NCI-H1048 (cell line): ENCODE measurements at regions not wholly inside any gene's neighbourhood (a gene's known extent, or its start where the extent isn't known, plus 50 kb on each side); places are given as distances from the start of the nearest gene placed in this dataset.

Source experiments
- DNase-seq: peaks from one replicate; lab custom pipeline; 2025; lab: John Stamatoyannopoulos, UW

GRCh38 chr2:146893500-146894041 lies 951.3 kb upstream of the ACVR2A start:
- DNase-seq = no peak

DNA sequence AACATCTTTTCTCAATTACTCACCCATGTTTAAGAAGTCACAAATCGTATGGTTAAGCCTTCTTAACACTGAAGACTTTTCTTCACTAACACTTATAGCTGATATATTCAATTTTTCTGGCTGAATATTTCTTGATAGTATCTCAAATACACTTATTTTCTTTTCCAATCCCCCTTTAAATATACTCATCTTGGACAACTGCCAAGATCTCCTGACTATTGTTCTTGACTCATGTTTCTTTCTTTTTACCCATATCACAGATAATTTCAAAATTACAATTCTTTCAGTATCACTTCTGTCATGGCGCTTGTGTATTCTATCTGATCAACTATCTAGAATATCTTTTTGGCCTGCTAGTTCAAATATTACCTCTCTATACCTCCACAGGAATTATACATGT lies 954.3 kb upstream of the ACVR2A start:
- DNase-seq = no peak

GRCh38 chr2:146879882-146880281 lies 964.9 kb upstream of the ACVR2A start:
- no peak for DNase-seq

DNA sequence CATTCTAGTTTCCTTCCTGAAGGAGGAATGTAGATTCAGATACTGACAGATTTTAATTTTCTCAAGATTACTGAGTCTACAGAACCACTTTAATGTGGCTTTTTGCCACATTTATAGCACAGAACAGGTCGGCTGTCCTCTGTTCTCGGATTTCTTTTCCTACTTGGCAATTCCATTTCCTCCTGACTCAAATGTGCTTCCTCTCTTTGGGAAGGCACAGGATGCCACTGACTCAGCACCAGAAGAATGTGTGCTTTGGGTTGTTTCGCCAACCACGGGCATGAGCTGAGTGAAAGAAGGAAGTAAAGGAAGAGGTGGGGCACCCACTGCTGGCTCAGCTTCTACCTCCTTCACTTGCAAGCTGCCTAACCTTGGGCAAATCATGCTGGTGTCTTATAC lies 970.6 kb upstream of the ACVR2A start:
- no peak for DNase-seq

DNA sequence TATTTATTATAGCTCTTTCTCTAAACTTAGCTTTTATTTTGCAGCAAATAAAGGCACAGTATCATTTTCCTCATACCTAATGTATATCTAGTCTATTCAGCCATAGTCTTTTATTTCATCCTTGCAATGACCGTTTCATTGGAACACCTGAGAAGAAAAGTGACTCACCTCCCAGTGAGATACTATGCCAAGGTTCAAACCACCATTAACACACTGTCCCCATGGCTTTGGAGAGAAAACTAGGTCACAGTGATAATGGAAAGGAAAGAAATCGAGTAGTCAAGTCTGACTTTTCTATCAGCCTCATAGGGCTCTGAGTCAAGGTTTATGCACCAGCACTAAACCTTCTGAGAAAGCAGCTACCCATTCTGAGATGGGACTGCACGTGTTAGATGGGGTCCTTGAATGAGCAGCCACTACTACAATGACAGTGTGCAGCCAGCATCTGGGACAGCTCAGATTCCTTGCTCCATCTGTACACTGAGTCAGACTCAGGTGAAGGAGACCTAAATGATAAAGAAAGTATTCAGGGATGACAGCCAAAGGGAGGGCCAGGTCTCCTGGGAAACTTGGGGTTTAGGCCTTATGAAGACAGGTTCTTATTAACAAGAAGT lies 971.1 kb upstream of the ACVR2A start:
- DNase-seq = no peak

DNA sequence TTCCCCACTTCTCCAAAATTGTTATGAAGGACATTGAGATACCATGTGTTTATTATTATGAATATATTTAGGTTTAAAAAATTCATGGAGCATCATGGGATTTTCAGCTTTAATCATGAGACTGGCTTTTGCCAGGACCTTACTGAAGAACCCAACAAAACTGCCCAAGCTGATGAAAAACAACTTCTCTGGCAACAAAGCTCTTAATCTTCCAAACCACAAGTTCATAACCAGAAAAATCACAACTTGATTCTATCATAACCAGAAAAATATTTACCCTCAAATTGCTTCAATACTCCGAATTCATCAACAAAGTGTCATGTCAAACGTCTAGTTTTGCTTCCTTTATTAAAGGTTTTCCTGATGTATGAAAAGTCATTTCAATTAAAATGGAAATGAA lies 971.8 kb upstream of the ACVR2A start:
- no peak for DNase-seq

GRCh38 chr2:146870691-146871090 lies 974.1 kb upstream of the ACVR2A start:
- DNase-seq = no peak

DNA sequence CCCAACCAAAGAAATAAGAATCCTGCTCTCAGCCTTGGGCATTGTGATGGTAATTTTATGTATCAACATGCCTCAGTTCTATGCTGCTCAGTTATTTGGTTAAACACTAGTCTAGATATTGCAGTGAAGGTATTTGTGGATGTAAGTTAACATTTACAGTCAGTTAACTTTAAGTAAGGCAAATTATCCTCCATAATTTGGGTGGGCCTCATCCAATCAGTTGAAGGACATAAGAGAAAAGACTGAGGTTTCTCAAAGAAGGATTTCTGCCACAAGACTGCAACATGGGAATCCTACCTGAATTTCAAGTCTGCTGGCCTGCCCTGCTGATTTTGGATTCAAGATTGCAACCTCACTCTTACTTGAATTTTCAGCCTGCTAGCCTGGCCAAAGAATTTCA lies 975.5 kb upstream of the ACVR2A start:
- no peak for DNase-seq

GRCh38 chr2:146868051-146868450 lies 976.8 kb upstream of the ACVR2A start:
- DNase-seq = no peak

- DNase-seq = no peak
Measured at GRCh38 chr2:146867477-146867986, 977.3 kb upstream of the ACVR2A start.

DNA sequence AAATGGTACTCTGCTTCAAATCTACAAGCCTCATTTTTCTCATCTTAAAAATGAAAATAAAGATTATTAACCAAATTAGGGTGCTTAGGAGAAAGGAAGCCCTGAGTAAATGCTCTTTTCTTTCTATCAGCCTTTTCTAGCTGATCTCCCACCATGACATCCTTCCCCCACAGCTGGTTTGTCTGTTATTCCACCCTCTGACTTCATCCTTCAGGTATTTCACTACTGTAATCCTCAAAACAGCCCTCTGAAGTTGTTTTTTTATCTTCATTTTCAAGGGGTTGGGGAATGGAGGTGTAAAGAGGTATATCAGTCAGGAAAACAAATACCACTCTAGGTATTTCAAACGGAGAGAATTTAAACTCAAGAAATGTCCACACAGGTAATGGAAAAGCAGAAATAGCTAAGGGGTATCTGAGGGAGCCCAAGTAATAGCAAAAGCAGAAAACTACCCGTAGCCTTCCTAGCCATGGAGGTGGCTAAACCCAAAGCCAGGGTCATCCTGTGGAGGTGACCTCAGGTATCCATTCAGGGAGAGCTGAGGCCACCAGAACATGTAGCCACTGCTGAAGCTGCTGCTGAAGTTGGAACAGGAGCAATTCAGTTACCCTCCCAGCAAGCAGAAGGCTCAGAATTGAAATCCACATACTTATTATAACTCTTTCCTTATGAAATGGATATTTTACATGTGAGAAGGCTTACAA lies 990.9 kb upstream of the ACVR2A start:
- DNase-seq = no peak

GRCh38 chr2:146852661-146853060 lies 992.2 kb upstream of the ACVR2A start:
- no peak for DNase-seq

GRCh38 chr2:146850746-146851145 lies 994.1 kb upstream of the ACVR2A start:
- no peak for DNase-seq

GRCh38 chr2:146847846-146848245 lies 997.0 kb upstream of the ACVR2A start:
- no peak for DNase-seq

DNA sequence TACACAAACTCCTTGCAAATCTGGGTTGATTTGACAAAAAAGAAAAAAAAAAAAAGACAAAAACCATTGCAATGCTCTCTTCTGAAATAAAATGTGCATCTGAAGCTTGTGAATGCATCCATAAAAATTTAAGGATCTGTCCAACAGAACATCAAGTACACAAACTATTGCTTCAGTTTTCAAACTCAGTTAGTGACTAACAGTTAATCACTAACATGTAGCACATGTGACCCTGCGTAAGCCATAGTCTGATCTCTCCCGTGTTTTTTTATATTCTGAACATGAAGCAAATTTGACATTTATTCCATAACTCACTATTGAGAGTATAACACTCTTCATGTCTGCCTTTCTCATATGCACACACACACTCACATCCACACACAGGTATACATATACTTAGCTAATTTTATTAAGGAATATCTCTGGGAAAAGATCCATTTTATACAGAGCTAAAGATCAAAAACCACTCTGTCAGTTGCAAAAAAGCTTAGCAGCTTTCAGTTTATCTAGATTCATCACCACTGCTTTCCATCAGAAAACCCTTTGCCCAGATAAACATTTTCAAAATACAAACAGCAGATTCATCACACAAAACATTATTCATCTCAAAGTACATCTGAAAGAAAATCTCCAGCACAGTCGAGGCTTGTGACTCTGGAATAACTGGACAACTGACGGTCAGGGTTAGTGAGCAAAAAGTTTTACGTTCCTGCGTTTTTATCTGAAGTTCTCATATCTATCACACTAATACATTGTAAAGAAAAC lies 1000.4 kb upstream of the ACVR2A start:
- no peak for DNase-seq

GRCh38 chr2:146837857-146838256 lies 1007.0 kb upstream of the ACVR2A start:
- no peak for DNase-seq

- DNase-seq = no peak
Measured at GRCh38 chr2:146826388-146826787, 1018.4 kb upstream of the ACVR2A start.

- DNase-seq = no peak
Measured at GRCh38 chr2:146821836-146822316, 1023.0 kb upstream of the ACVR2A start.

DNA sequence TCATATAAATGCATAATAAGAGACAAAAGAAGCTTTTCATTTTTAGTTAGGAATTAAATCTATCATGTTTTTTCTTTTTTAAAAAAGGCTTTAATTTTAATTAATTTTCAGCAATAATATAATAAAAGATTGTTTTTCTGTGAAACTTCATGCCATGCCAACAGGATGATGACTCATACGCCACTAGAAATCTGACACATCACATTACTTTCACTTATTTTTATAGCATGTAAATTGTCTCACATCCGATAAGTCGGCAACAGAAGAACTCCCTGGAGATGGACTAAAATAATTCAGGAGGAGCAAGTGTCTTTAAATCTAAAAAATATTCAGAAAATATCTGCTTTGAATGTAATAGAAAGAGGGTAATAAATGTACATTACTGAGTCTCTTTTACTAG lies 1024.2 kb upstream of the ACVR2A start:
- no peak for DNase-seq

- no peak for DNase-seq
Measured at GRCh38 chr2:146818122-146818521, 1026.7 kb upstream of the ACVR2A start.

DNA sequence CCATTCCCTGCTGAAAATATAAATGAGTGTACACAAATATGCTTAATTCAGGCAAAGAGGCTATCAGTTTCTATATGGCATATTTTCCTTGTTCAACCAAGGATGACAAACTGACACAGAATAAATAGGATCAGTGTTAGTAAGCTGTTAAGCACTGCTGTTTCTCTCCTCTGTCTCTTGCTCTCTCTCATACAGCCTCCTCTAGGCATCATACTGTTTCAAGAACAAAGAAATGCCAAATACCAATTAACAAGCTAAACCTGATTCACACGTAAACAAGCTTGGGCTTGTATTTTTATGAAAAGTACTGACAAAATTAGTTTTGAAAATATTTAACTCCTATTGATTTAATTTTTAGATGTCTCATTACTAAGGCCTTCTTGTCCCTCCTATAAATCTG lies 1027.2 kb upstream of the ACVR2A start:
- DNase-seq = no peak

GRCh38 chr2:146814971-146815370 lies 1029.9 kb upstream of the ACVR2A start:
- DNase-seq = no peak
